ENCODE measurements at regions not wholly inside any gene's neighbourhood (a gene's known extent, or its start where the extent isn't known, plus 50 kb on each side); places are given as distances from the start of the nearest gene placed in this dataset.

DNA sequence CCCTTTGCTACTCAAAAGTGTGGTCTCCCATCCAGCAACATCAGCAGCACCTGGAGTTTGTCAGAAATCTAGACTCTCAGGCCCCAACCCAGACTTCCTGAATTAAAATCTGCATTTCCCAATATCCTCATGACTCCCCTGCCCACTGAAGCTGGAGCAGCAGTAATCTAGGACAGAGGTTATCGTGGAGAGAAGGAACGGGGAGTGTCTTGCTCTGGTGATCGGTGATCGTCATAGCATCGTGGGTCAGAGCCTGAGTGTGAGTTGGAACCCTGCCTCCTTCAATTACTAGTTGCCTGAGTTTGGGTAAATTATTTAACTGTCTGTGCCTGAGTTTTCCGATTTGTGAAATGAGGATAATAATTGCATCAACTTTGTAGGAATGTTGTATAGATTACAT lies 217.3 kb upstream of the ATP5MC3 start:
- TF ChIP-seq GATA2 (IDR thresholded peaks at IDR 0.05; ENCODE audit: low read depth, low read length) (no peak), GATA3 (IDR thresholded peaks at IDR 0.05; ENCODE audit: low read depth, low read length) (no peak)

Measured in SH-SY5Y (cell line).